Esophagus muscularis mucosa (tissue), 4 donors: ENCODE measurements at regions not wholly inside any gene's neighbourhood (a gene's known extent, or its start where the extent isn't known, plus 50 kb on each side); places are given as distances from the start of the nearest gene placed in this dataset.

Source experiments
- CTCF ChIP-seq, 3 experiments: fragments of 200-600 bp in 2 of 3; fragments of 450-650 bp in 1 of 3; sonication (generic) in 2 of 3; IDR thresholded peaks; one replicate each; pipeline ENCODE4 v1.5.1; 2017 to 2019; ENCODE audit warnings: antibody characterized with exemption in 3 of 3, mild to moderate bottlenecking in 2 of 3, moderate library complexity in 1 of 3
- EP300 ChIP-seq: sonication (generic); formaldehyde crosslinking; IDR thresholded peaks from one replicate; pipeline ENCODE4 v1.6.1; 2017; ENCODE audit warnings: antibody characterized with exemption
- POLR2A ChIP-seq: fragments of 450-650 bp; IDR thresholded peaks from one replicate; pipeline ENCODE4 v1.6.1; 2017; ENCODE audit warnings: antibody characterized with exemption, moderate library complexity, mild to moderate bottlenecking, low read depth

GRCh38 chr5:172523146-172523745 lies 68.9 kb upstream of the SH3PXD2B start:
- TF ChIP-seq CTCF (IDR thresholded peaks at IDR 0.05), result no peak
- no peak for TF ChIP-seq POLR2A
- TF ChIP-seq EP300, result no peak
